NCI-H524 treated with DMSO at 0.1 percent for 48 hours (cell line): ENCODE measurements at regions not wholly inside any gene's neighbourhood (a gene's known extent, or its start where the extent isn't known, plus 50 kb on each side); places are given as distances from the start of the nearest gene placed in this dataset.
A peak's percentile ranks its signal among the peaks of the same experiment; 100 is the strongest.
"Not testable (repeated sequence)": the region's sequence is repeated elsewhere in the genome, so short reads cannot be mapped to it uniquely, and the experiment has no call there.

Source experiments
- DNase-seq: peaks from one replicate; lab custom pipeline; 2025; lab: John Stamatoyannopoulos, UW

GRCh38 chr6:86731631-86732030 is 205.7 kb upstream of the HTR1E start:
- DNase-seq = not testable (repeated sequence)

DNA sequence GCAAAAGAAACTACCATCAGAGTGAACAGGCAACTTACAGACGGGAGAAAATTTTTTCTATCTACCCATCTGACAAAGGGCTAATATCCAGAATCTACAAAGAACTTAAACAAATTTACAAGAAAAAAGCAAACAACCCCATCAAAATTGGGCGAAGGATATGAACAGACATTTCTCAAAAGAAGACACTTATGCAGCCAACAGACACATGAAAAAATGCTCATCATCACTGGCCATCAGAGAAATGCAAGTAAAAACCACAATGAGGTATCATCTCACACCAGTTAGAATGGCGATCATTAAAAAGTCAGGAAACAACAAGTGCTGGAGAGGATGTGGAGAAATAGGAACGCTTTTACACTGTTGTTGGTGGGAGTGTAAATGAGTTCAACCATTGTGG is 206.6 kb upstream of the HTR1E start:
- not testable (repeated sequence) for DNase-seq

GRCh38 chr6:86730216-86730615 is 207.1 kb upstream of the HTR1E start:
- DNase-seq = no peak

DNA sequence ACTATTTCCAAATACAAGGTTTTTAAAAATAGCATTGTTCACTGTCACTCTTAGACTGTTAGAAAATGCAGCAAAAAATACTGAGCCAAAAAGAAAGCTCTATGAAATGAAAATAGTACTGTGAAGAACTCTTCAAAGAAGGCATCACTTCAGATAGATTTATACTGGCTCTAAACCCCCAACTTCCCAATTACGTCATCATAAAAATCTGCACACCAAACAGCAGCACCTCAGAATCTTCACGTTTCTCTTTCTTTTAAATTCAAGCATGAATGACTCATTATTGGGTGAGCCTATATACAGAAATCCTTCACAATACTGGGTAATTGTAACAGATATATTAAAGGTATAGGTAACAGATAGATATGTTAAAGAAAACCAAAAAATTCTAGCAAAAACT is 208.4 kb upstream of the HTR1E start:
- DNase-seq = no peak

GRCh38 chr6:86724695-86725094 is 212.6 kb upstream of the HTR1E start:
- no peak for DNase-seq

GRCh38 chr6:86723729-86724128 is 213.6 kb upstream of the HTR1E start:
- DNase-seq = no peak

DNA sequence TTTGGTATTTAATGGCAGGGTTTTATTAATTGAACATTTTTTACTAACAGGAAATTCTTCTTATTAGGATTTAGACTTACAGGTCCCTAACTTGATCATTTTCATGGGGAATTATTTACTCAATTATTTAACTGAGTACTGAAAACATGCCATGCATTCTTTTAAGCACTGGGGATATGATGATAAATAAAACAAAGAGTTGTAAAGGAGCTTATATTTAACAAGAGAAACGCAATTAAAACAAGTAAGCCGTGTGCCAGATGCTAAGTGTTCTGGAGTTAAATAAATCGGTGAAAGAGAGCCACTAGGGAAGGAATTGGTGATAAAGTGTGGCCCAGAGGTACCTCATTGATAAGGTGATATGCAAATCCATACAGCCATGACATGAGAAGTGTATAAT is 214.2 kb upstream of the HTR1E start:
- no peak for DNase-seq

DNA sequence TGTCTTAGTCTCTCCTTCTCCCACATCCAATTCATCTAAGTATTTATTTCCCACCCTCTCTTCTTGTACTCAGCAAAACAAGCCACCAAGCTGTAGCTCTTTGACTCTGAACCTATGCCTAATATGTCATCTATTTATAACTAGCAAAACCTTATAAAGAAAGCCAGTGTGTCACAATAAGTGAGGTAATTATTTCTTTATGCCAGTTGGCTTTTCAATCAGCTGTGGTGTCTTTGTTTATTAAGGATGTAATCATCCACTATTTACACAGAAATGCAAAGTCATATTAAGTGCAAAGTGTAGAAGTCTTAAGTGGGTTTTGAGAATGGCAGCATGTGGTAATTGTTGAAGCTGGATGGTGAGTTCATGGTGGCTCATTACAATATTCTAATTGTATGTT is 215.2 kb upstream of the HTR1E start:
- DNase-seq = no peak

DNA sequence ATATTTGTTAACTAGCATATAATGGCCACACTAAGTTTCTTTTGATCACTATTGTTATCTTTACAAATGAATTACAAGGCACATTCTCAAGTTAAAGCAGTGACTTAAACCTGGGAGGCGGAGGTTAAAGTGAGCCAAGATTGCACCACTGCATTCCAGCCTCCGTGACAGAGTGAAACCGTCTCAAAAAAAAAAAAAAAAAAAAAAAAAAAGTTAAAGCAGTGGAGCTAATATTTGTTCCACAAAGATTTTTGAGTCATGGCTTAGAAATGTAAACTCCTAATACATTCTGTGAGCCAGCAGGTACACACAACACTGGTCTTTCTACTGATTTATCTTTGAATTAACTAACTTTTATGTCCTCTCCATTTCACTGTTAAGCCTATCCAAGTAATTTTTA is 221.7 kb upstream of the HTR1E start:
- DNase-seq = no peak

DNA sequence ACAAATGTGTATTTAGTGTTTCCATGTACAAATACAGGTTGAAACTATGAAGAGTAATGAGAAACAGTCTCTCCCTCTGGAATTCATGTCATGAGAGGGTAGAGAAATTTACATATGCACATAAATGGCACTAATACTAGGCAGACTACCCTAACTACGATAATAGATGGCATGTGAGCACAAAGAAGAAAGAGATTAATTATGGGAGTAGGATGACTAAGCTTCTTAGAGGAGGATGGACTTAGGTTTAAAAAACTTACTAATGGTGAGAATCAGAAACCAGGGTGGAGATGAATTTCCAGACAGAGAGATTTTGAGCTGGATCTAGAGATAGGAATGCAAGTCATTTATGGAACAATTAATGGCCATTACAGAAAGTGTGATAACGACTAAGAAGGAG is 225.3 kb upstream of the HTR1E start:
- DNase-seq = no peak

DNA sequence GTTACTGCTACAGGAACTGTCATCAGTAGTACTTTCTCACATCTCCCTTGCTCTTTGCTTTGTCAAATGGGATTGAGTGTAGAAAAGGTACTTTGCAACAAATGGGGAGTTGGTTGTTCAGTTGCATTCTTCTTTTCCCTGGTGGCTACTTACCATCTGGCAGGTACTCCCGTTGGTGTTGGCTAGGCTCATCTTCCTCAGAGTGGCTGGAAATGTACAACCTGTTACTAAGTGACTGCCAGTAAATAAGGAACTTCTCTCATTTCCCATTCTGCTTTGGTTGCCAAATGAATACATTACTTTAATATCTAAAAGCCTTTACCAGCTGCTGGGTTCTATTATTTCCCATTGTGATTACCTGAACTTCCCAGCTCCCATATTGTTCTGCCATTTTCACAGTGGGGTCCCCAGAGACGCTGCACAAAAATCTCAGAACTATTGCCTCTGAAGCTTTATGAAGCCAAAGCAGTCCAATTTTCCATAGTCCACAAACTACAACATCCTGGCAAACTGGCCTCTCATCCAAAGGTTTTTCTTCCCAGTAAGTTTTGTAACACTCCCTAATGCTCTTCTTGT is 229.7 kb upstream of the HTR1E start:
- DNase-seq = peak; percentile 3

- DNase-seq = no peak
These were observed 230.9 kb upstream of the HTR1E start for GRCh38 chr6:86706449-86706848.

GRCh38 chr6:86701228-86701627 is 236.1 kb upstream of the HTR1E start:
- not testable (repeated sequence) for DNase-seq

GRCh38 chr6:86686496-86686895 is 250.8 kb upstream of the HTR1E start:
- no peak for DNase-seq

GRCh38 chr6:86685230-86685797 is 252.0 kb upstream of the HTR1E start:
- DNase-seq = no peak

GRCh38 chr6:86683132-86683908 is 254.0 kb upstream of the HTR1E start:
- DNase-seq = no peak

DNA sequence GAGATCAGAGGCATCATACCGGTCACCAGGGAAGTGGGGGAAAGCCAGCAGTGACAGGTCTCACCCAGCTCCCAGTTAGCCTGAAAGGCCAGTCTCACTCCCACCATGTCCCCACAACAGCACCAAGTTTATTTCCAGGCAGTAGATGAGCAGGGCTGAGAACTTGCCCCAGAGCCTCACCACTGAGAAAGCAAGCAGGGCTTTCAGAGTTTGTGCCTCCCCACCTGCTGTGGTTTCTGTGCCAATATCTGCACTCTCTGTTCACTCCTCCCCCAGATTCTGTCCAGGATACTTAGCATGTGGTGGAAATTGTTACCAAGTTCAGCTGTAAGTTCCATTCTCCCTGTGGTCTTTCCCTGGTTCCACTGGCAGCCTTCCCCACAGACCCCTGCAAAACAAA is 255.0 kb upstream of the HTR1E start:
- DNase-seq = no peak

DNA sequence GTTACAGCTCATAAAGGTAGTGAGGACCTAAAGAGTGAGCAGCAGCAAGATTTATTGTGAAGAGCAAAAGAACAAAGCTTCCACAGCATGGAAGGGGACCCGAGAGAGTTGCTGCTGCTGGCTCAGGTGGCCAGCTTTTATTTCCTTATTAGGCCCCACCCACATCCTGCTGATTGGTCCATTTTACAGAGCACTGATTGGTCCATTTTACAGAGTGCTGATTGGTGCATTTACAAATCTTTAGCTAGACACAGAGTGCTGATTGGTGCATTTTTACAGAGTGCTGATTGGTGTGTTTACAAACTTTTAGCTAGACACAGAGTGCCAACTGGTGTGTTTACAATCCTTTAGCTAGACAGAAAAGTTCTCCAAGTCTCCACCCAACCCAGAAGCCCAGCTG is 256.2 kb upstream of the HTR1E start:
- not testable (repeated sequence) for DNase-seq

DNA sequence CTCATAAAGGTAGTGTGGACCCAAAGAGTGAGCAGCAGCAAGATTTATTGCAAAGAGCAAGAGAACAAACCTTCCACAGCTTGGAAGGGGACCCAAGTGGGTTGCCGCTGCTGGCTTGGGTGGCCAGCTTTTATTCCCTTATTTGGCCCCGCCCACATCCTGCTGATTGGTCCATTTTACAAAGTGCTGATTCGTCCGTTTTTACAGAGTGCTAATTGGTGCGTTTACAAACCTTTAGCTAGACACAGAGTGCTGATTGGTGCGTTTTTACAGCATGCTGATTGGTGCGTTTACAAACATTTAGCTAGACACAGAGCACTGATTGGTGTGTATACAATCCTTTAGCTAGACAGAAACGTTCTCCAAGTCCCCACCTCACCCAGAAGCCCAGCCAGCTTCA is 265.2 kb upstream of the HTR1E start:
- DNase-seq = not testable (repeated sequence)

DNA sequence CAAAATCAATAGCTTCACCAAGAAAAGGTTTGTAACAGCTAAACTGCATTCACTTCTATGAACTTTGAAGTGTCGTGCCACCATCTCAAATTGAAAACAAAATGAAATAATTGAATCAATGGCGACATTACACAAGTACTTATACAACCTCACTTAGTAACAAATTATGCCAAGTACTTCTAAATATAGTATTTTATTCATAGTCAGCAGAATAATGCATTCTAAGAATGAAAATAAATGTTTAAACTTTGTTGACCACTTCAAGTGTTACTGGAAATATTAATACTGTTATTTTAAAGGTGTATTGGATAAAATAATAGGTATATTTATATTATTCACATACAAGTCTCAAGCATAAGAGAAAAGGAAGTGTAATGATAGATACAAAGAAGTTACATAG is 280.1 kb upstream of the HTR1E start:
- DNase-seq = no peak

DNA sequence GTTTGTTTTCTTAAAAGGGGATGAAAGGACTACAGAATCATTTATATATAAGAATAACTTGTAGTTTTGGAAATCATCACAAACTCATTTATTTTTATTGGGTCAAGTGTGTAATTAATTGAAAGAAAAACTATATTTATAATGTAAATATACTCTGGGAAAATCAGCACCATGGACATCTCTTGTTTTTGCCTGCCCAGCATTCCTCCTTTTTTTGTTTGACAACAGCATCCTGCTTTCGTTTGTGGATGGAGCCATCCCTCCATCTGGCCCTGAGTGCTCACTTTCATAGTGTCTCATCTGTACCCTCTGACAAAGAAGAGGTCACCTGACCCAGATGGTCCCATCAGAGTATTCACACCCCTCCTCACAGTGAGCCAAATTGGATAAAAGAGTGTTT is 308.2 kb upstream of the HTR1E start:
- DNase-seq = no peak

- DNase-seq = no peak
These were observed 317.9 kb upstream of the HTR1E start for GRCh38 chr6:86619428-86619827.

GRCh38 chr6:86615299-86615698 is 322.0 kb upstream of the HTR1E start:
- no peak for DNase-seq
